Gastrocnemius medialis (tissue), 4 donors: ENCODE measurements at regions not wholly inside any gene's neighbourhood (a gene's known extent, or its start where the extent isn't known, plus 50 kb on each side); places are given as distances from the start of the nearest gene placed in this dataset.

Experiments
- CTCF ChIP-seq, 5 experiments: fragments of 450-650 bp in 3 of 5; fragments of 200-600 bp in 2 of 5; sonication (generic) in 2 of 5; IDR thresholded peaks in 4 of 5; conservative IDR thresholded peaks in 1 of 5; 1 replicate in 4 of 5; 2 replicates in 1 of 5; pipeline ENCODE4 v1.5.1; 2016 to 2019; ENCODE audit warnings: antibody characterized with exemption in 5 of 5, mild to moderate bottlenecking in 3 of 5, moderate library complexity in 3 of 5
- POLR2A ChIP-seq, 2 donors: fragments of 450-650 bp; IDR thresholded peaks; one replicate each; pipeline ENCODE4 v1.6.1; 2017; ENCODE audit warnings: antibody characterized with exemption in 2 of 2, mild to moderate bottlenecking in 2 of 2, moderate library complexity in 2 of 2

- no peak for TF ChIP-seq POLR2A (IDR thresholded peaks at IDR 0.05)
- no peak for TF ChIP-seq CTCF (IDR thresholded peaks at IDR 0.05 in 4 of 5, conservative IDR thresholded peaks at IDR 0.05 in 1 of 5)
Observed at GRCh38 chr2:45283764-45284620, 274.7 kb upstream of the SIX2 start.
